Coronary artery (tissue), 2 donors: ENCODE measurements at regions not wholly inside any gene's neighbourhood (a gene's known extent, or its start where the extent isn't known, plus 50 kb on each side); places are given as distances from the start of the nearest gene placed in this dataset.
"Not testable (repeated sequence)": the region's sequence is repeated elsewhere in the genome, so short reads cannot be mapped to it uniquely, and the experiment has no call there.

ENCODE experiments used
- DNase-seq: peaks from one replicate; pipeline ENCODE4 v3.0.0-alpha.2; 2017; ENCODE audit warnings: low spot score
- H3K27ac ChIP-seq, 2 donors: fragments of 200-600 bp; sonication (generic); one replicate each; pipeline ENCODE4 v1.5.1; 2016 to 2019
- H3K4me3 ChIP-seq: fragments of 200-600 bp; sonication (generic); 2 replicates; pipeline ENCODE4 v1.5.1; 2016; ENCODE audit warnings: mild to moderate bottlenecking, moderate library complexity
- CTCF ChIP-seq: fragments of 200-600 bp; sonication (generic); IDR thresholded peaks from one replicate; pipeline ENCODE4 v1.5.1; 2019; ENCODE audit warnings: antibody characterized with exemption

DNA sequence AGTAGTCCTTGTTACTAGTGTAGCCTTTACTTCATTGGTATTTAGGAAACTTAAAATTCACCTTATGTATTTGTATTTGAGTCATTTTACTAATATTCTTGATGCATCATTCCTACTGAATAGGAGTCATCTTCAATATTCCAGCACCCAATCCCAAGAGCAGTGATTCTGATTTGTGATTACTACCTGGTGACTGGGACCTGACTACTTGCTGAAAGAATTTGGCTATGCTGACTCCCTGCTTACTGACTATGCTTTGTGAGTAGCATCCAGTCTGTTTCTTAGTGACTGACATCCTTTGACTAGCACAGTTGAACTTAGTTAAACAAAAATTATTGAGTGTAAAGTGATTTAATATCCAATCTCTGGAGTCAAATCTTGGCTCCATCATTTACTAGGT, 129.9 kb upstream of the NEGR1 start:
- no peak for TF ChIP-seq CTCF
- Histone ChIP-seq H3K4me3 (no peak overlapping the region), H3K27ac (no peak overlapping the region)
- DNase-seq, result no peak

GRCh38 chr1:72399807-72400206, 117.5 kb upstream of the NEGR1 start:
- no peak for DNase-seq
- no peak overlapping the region for H3K27ac ChIP-seq
- H3K4me3 ChIP-seq, result no peak overlapping the region
- TF ChIP-seq CTCF, result no peak

- no peak for TF ChIP-seq CTCF
- no peak for DNase-seq
- no peak overlapping the region for H3K27ac ChIP-seq
- H3K4me3 ChIP-seq, result no peak overlapping the region
These were observed 115.4 kb upstream of the NEGR1 start for GRCh38 chr1:72397786-72398185.

GRCh38 chr1:72394457-72394856, 112.1 kb upstream of the NEGR1 start:
- no peak for DNase-seq
- no peak overlapping the region for H3K27ac ChIP-seq
- no peak overlapping the region for H3K4me3 ChIP-seq
- TF ChIP-seq CTCF, result no peak

- no peak for TF ChIP-seq CTCF
- DNase-seq, result no peak
- Histone ChIP-seq H3K27ac (no peak overlapping the region), H3K4me3 (no peak overlapping the region)
These were observed 96.7 kb upstream of the NEGR1 start for GRCh38 chr1:72379072-72379471.

DNA sequence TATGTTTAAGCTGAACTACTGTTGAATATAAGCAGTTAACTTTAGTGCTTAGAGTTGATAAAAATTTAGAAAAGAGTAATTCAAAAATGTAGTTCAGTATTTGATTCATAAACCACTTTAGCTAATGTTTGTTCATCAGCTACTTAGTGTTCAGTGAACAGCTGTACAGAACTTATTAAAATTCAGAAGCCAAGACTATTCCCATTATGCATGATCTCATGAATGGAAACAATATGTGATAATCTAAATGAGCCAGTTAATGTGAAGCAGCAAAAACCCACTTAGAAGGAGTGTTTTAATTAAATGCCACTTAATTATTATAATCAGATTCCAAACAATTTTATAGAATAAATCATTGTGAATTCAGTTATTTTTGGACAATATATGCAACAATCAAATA, 92.9 kb upstream of the NEGR1 start:
- DNase-seq, result no peak
- TF ChIP-seq CTCF, result no peak
- no peak overlapping the region for H3K4me3 ChIP-seq
- no peak overlapping the region for H3K27ac ChIP-seq

- H3K27ac ChIP-seq, result no peak overlapping the region
These were observed 89.1 kb upstream of the NEGR1 start for GRCh38 chr1:72371259-72372035.

DNA sequence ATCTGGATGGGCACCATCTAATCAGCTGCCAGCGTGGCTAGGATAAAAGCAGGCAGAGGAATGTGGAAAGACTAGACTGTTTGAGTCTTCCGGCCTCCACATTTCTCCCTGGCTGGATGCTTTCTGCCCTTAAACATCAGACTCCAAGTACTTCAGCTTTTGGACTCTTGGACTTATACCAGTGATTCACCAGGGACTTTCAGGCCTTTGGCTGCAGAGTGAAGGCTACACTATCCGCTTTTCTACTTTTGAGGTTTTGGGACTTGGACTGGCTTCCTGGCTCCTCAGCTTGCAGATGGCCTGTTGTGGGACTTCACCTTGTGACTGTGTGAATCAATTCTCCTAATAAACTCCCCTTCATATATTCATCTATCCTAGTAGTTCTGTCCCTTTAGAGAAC, 88.5 kb upstream of the NEGR1 start:
- H3K27ac ChIP-seq, H3K4me3 ChIP-seq, DNase-seq: not testable (repeated sequence)

More at GRCh38 chr1:72371259-72372035, 89.1 kb upstream of the NEGR1 start:
- no peak for TF ChIP-seq CTCF
- H3K4me3 ChIP-seq, result no peak overlapping the region
- no peak for DNase-seq
